Breast epithelium (tissue), 4 donors: ENCODE measurements at regions not wholly inside any gene's neighbourhood (a gene's known extent, or its start where the extent isn't known, plus 50 kb on each side); places are given as distances from the start of the nearest gene placed in this dataset.
"Not testable (repeated sequence)": the region's sequence is repeated elsewhere in the genome, so short reads cannot be mapped to it uniquely, and the experiment has no call there.

Source experiments
- DNase-seq, 2 donors: peaks; one replicate each; pipeline ENCODE4 v3.0.0-alpha.2; 2019; ENCODE audit warnings: low spot score in 2 of 2
- H3K27ac ChIP-seq, 2 donors: fragments of 200-600 bp; sonication (generic) in 1 of 2; one replicate each; pipeline ENCODE4 v1.5.1; 2016 to 2019; ENCODE audit warnings: mild to moderate bottlenecking in 1 of 2
- H3K27me3 ChIP-seq, 2 donors: fragments of 200-600 bp; sonication (generic) in 1 of 2; one replicate each; pipeline versions ENCODE4 v1.5.1 to v1.6.0; 2017 to 2019; ENCODE audit warnings: control low read depth in 1 of 2, mild to moderate bottlenecking in 1 of 2
- H3K36me3 ChIP-seq: fragments of 200-600 bp; one replicate; pipeline ENCODE4 v1.5.1; 2019
- H3K4me1 ChIP-seq, 2 donors: fragments of 200-600 bp; sonication (generic); one replicate each; pipeline ENCODE4 v1.5.1; 2016 to 2019; ENCODE audit warnings: control low read depth in 1 of 2
- H3K4me3 ChIP-seq, 3 donors: fragments of 200-600 bp; sonication (generic); 1 replicate in 2 of 3; 2 replicates in 1 of 3; pipeline ENCODE4 v1.5.1; 2016 to 2019; ENCODE audit warnings: mild to moderate bottlenecking in 3 of 3, moderate library complexity in 2 of 3
- H3K9me3 ChIP-seq, 2 donors: fragments of 200-600 bp; sonication (generic) in 1 of 2; one replicate each; pipeline ENCODE4 v1.5.1; 2016 to 2019; ENCODE audit warnings: control low read depth in 1 of 2
- intact Hi-C: fragments of 100-400 bp; cut with DNase I; formaldehyde crosslinking; loops from one replicate; pipeline ENCODE4 v1.15.1; 2023; ENCODE audit warnings: low total_unique reads

- intact Hi-C loops, H3K27me3 ChIP-seq, H3K9me3 ChIP-seq, H3K4me1 ChIP-seq, H3K4me3 ChIP-seq, DNase-seq, H3K27ac ChIP-seq, H3K36me3 ChIP-seq: not testable (repeated sequence)
These were observed 228.5 kb upstream of the PLGLB2 start for GRCh38 chr2:87519158-87520011.

GRCh38 chr2:87521057-87521456 is 226.8 kb upstream of the PLGLB2 start:
- DNase-seq, H3K9me3 ChIP-seq, intact Hi-C loops, H3K36me3 ChIP-seq, H3K4me3 ChIP-seq, H3K4me1 ChIP-seq, H3K27me3 ChIP-seq: not testable (repeated sequence)
- peak overlapping the region; percentile 2 to 52 for H3K27ac ChIP-seq

- not testable (repeated sequence) for H3K9me3 ChIP-seq, DNase-seq
- H3K27ac ChIP-seq: peak overlapping the region; percentile 2 to 52
These were observed 226.4 kb upstream of the PLGLB2 start for GRCh38 chr2:87521489-87521888.

GRCh38 chr2:87524619-87525188 is 223.2 kb upstream of the PLGLB2 start:
- H3K27me3 ChIP-seq, intact Hi-C loops, H3K27ac ChIP-seq, H3K9me3 ChIP-seq, H3K36me3 ChIP-seq, H3K4me1 ChIP-seq, H3K4me3 ChIP-seq, DNase-seq: not testable (repeated sequence)

More at GRCh38 chr2:87521489-87521888, 226.4 kb upstream of the PLGLB2 start:
- H3K27me3 ChIP-seq, H3K36me3 ChIP-seq, H3K4me3 ChIP-seq, intact Hi-C loops, H3K4me1 ChIP-seq: not testable (repeated sequence)

GRCh38 chr2:87525497-87525991 is 222.3 kb upstream of the PLGLB2 start:
- H3K36me3 ChIP-seq, H3K4me1 ChIP-seq, H3K27me3 ChIP-seq, intact Hi-C loops, DNase-seq, H3K27ac ChIP-seq, H3K9me3 ChIP-seq, H3K4me3 ChIP-seq: not testable (repeated sequence)

- H3K4me3 ChIP-seq, H3K27me3 ChIP-seq, intact Hi-C loops, DNase-seq, H3K9me3 ChIP-seq, H3K36me3 ChIP-seq, H3K27ac ChIP-seq, H3K4me1 ChIP-seq: not testable (repeated sequence)
These were observed 221.6 kb upstream of the PLGLB2 start for GRCh38 chr2:87526258-87526657.

GRCh38 chr2:87531968-87532715 is 215.7 kb upstream of the PLGLB2 start:
- intact Hi-C loops, H3K27ac ChIP-seq: not testable (repeated sequence)

GRCh38 chr2:87533390-87534272 is 214.3 kb upstream of the PLGLB2 start:
- H3K9me3 ChIP-seq, H3K4me3 ChIP-seq, H3K4me1 ChIP-seq, H3K27me3 ChIP-seq, H3K36me3 ChIP-seq, H3K27ac ChIP-seq, intact Hi-C loops, DNase-seq: not testable (repeated sequence)

More at GRCh38 chr2:87531968-87532715, 215.7 kb upstream of the PLGLB2 start:
- H3K4me3 ChIP-seq, H3K27me3 ChIP-seq, H3K36me3 ChIP-seq, DNase-seq, H3K4me1 ChIP-seq, H3K9me3 ChIP-seq: not testable (repeated sequence)

- intact Hi-C loops, H3K27me3 ChIP-seq, H3K36me3 ChIP-seq, H3K9me3 ChIP-seq, H3K4me3 ChIP-seq, DNase-seq, H3K27ac ChIP-seq, H3K4me1 ChIP-seq: not testable (repeated sequence)
These were observed 213.5 kb upstream of the PLGLB2 start for GRCh38 chr2:87534273-87534889.

- H3K27ac ChIP-seq, H3K4me1 ChIP-seq, H3K36me3 ChIP-seq, DNase-seq, H3K4me3 ChIP-seq, H3K9me3 ChIP-seq, H3K27me3 ChIP-seq, intact Hi-C loops: not testable (repeated sequence)
These were observed 211.5 kb upstream of the PLGLB2 start for GRCh38 chr2:87536427-87536826.

GRCh38 chr2:87537251-87537671 is 210.6 kb upstream of the PLGLB2 start:
- H3K27me3 ChIP-seq, H3K36me3 ChIP-seq, DNase-seq, H3K27ac ChIP-seq, intact Hi-C loops, H3K9me3 ChIP-seq, H3K4me1 ChIP-seq, H3K4me3 ChIP-seq: not testable (repeated sequence)

- H3K9me3 ChIP-seq, H3K27ac ChIP-seq, H3K4me3 ChIP-seq, DNase-seq, intact Hi-C loops, H3K36me3 ChIP-seq, H3K27me3 ChIP-seq, H3K4me1 ChIP-seq: not testable (repeated sequence)
These were observed 209.6 kb upstream of the PLGLB2 start for GRCh38 chr2:87538268-87538667.
